ENCODE measurements at regions not wholly inside any gene's neighbourhood (a gene's known extent, or its start where the extent isn't known, plus 50 kb on each side); places are given as distances from the start of the nearest gene placed in this dataset.

- TF ChIP-seq ZNF121 (tag by site-specific recombination; IDR thresholded peaks at IDR 0.05) (no peak), ZBTB8A (tag by site-specific recombination; IDR thresholded peaks at IDR 0.05) (no peak), REST (tag by site-specific recombination; IDR thresholded peaks at IDR 0.05) (no peak), TCF7L2 (IDR thresholded peaks at IDR 0.05; ENCODE audit: borderline replicate concordance, low read depth, low read length) (no peak)
- TF ChIP-seq, protein P1, sequence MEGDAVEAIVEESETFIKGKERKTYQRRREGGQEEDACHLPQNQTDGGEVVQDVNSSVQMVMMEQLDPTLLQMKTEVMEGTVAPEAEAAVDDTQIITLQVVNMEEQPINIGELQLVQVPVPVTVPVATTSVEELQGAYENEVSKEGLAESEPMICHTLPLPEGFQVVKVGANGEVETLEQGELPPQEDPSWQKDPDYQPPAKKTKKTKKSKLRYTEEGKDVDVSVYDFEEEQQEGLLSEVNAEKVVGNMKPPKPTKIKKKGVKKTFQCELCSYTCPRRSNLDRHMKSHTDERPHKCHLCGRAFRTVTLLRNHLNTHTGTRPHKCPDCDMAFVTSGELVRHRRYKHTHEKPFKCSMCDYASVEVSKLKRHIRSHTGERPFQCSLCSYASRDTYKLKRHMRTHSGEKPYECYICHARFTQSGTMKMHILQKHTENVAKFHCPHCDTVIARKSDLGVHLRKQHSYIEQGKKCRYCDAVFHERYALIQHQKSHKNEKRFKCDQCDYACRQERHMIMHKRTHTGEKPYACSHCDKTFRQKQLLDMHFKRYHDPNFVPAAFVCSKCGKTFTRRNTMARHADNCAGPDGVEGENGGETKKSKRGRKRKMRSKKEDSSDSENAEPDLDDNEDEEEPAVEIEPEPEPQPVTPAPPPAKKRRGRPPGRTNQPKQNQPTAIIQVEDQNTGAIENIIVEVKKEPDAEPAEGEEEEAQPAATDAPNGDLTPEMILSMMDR (tag by site-specific recombination; IDR thresholded peaks at IDR 0.05) = no peak
- TF ChIP-seq, protein P2, sequence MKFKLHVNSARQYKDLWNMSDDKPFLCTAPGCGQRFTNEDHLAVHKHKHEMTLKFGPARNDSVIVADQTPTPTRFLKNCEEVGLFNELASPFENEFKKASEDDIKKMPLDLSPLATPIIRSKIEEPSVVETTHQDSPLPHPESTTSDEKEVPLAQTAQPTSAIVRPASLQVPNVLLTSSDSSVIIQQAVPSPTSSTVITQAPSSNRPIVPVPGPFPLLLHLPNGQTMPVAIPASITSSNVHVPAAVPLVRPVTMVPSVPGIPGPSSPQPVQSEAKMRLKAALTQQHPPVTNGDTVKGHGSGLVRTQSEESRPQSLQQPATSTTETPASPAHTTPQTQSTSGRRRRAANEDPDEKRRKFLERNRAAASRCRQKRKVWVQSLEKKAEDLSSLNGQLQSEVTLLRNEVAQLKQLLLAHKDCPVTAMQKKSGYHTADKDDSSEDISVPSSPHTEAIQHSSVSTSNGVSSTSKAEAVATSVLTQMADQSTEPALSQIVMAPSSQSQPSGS (tag by site-specific recombination; IDR thresholded peaks at IDR 0.05; ENCODE audit: low read depth) = no peak
Measured at GRCh38 chr9:29449306-29449705, 1876.0 kb upstream of the C9orf72 start.

Measured in HEK293 (cell line).